Panc1 (cell line): ENCODE measurements at regions not wholly inside any gene's neighbourhood (a gene's known extent, or its start where the extent isn't known, plus 50 kb on each side); places are given as distances from the start of the nearest gene placed in this dataset.
"Not testable (repeated sequence)": the region's sequence is repeated elsewhere in the genome, so short reads cannot be mapped to it uniquely, and the experiment has no call there.

ENCODE experiments used
- ATAC-seq: fragments of 200-7000 bp; cut with Tn5 transposase; 2 replicates; pipeline ENCODE4 v1.9.1; 2020; ENCODE audit warnings: mild to moderate bottlenecking, moderate library complexity
- BruUV-seq: library from RNA; stranded (reverse); fragments of 400-500 nt; replicated peaks from 2 replicates; lab custom pipeline; 2021; lab: Mats Ljungman, UMichigan
- CTCF ChIA-PET: fragments of 300-600 bp; sonication (Branson Sonifier 250); formaldehyde crosslinking; loops from one replicate; lab custom pipeline; 2022; ENCODE audit warnings: antibody characterized with exemption; lab: Charles Lee
- POLR2A ChIA-PET: fragments of 300-600 bp; sonication (Branson Sonifier 250); formaldehyde crosslinking; loops from one replicate; lab custom pipeline; 2022; ENCODE audit warnings: antibody characterized with exemption; lab: Charles Lee
- DNase-seq: peaks from one replicate; pipeline ENCODE4 v3.0.0-alpha.2; 2010; ENCODE audit warnings: low read depth, low spot score
- H3K27ac ChIP-seq: 2 replicates; pipeline ENCODE4 v1.5.1; 2011; ENCODE audit warnings: mild to moderate bottlenecking, low read length, inconsistent platforms
- H3K27me3 ChIP-seq: fragments of 200-500 bp; sonication (Bioruptor generic); 2 replicates; pipeline ENCODE4 v1.6.0; 2014; ENCODE audit warnings: low read length, inconsistent platforms; ENCODE audit not compliant: control insufficient read depth, insufficient read depth
- H3K36me3 ChIP-seq: fragments of 200-500 bp; sonication (Bioruptor generic); 2 replicates; pipeline ENCODE4 v1.5.1; 2014; ENCODE audit warnings: inconsistent platforms, mild to moderate bottlenecking, low read length, moderate library complexity; ENCODE audit not compliant: control insufficient read depth, insufficient read depth
- H3K4me1 ChIP-seq: 2 replicates; pipeline ENCODE4 v1.5.1; 2011; ENCODE audit warnings: inconsistent platforms, mild to moderate bottlenecking, low read length, moderate library complexity; ENCODE audit not compliant: control insufficient read depth, insufficient read depth
- H3K4me3 ChIP-seq, 2 experiments: 2 replicates each; pipeline ENCODE4 v1.5.1; 2011 to 2012; ENCODE audit warnings: low read depth in 2 of 2, low read length in 2 of 2, mild to moderate bottlenecking in 2 of 2, inconsistent platforms in 1 of 2, moderate library complexity in 1 of 2
- H3K9me3 ChIP-seq: fragments of 200-500 bp; sonication (Bioruptor generic); 2 replicates; pipeline ENCODE4 v1.5.1; 2014; ENCODE audit warnings: low read depth, mild to moderate bottlenecking, inconsistent platforms, low read length, moderate library complexity; ENCODE audit not compliant: control insufficient read depth, insufficient read depth
- POLR2AphosphoS5 ChIP-seq: IDR thresholded peaks from 2 replicates; pipeline ENCODE4 v1.6.1; 2012; ENCODE audit warnings: mild to moderate bottlenecking, low read depth, low read length, moderate library complexity
- SIN3A ChIP-seq: IDR thresholded peaks from 2 replicates; pipeline ENCODE4 v1.6.1; 2012; ENCODE audit warnings: low read depth, mild to moderate bottlenecking, low read length, moderate library complexity, borderline replicate concordance; ENCODE audit not compliant: insufficient read depth
- TCF7L2 ChIP-seq: IDR thresholded peaks from 2 replicates; pipeline ENCODE4 v1.6.1; 2011; ENCODE audit warnings: mild to moderate bottlenecking, low read depth, low read length, inconsistent platforms
- in situ Hi-C: cut with HindIII; loops from 2 replicates; pipeline ENCODE4 v1.10.0; 2016; ENCODE audit warnings: low sequenced_read_pairs, low pct_unique_long_range_greater_than_20kb
- intact Hi-C: fragments of 100-400 bp; cut with micrococcal nuclease; formaldehyde crosslinking; loops from one replicate; pipeline ENCODE4 v1.10.0; 2022; ENCODE audit not compliant: unreplicated experiment
- TF ChIP-seq, protein P1 (sequence below), 2 experiments: IDR thresholded peaks; 2 replicates each; pipeline ENCODE4 v1.6.1; 2011 to 2012; ENCODE audit warnings: low read depth in 2 of 2, control low read depth in 1 of 2, low read length in 1 of 2, mild to moderate bottlenecking in 1 of 2, moderate library complexity in 1 of 2; ENCODE audit not compliant: insufficient read depth in 1 of 2
- TF ChIP-seq, protein P2 (sequence below): fragments of 450-650 bp; IDR thresholded peaks from 2 replicates; pipeline ENCODE4 v1.5.1; 2017; ENCODE audit warnings: mild to moderate bottlenecking

DNA sequence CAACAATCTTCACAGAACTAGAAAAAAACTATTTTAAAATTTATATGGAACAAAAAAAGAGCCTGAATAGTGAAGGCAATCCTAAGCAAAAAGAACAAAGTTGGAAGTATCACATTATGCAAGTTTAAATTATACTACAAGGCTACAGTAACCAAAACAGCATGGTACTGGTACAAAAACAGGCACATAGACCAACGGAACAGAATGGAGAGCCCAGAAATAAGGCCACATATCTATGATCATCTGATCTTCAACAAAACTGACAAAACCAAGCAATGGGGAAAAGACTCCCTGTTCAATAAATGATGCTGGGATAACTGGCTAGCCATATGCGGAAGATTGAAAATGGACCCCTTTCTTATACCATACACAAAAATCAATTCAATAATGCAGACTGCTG lies 74.4 kb upstream of the RTN4 start:
- H3K27me3 ChIP-seq, BruUV-seq, DNase-seq, intact Hi-C loops, POLR2A ChIA-PET, H3K9me3 ChIP-seq, H3K36me3 ChIP-seq, CTCF ChIA-PET, ATAC-seq, H3K27ac ChIP-seq, H3K4me1 ChIP-seq, H3K4me3 ChIP-seq, in situ Hi-C loops: not testable (repeated sequence)

DNA sequence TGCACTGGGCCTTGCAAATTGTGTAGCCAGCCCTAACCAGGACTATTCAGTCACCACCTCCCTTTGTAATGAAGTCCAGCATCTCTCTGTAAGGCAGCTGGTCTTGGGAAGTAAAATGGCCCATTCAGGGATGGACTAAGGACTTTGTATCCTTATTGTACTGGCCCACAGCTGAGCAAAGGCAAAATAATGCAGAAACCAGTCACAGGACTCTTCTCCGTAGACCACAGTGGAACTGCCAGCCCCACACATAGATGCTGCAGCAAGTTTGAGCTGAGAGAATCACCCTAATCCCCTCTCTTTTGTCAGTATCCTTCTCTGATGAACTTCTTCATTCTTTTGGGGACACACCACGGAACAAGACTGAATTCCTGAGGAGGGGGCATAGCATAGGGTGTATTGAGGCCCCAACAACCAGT lies 73.6 kb upstream of the RTN4 start:
- no TSS peak for BruUV-seq

DNA sequence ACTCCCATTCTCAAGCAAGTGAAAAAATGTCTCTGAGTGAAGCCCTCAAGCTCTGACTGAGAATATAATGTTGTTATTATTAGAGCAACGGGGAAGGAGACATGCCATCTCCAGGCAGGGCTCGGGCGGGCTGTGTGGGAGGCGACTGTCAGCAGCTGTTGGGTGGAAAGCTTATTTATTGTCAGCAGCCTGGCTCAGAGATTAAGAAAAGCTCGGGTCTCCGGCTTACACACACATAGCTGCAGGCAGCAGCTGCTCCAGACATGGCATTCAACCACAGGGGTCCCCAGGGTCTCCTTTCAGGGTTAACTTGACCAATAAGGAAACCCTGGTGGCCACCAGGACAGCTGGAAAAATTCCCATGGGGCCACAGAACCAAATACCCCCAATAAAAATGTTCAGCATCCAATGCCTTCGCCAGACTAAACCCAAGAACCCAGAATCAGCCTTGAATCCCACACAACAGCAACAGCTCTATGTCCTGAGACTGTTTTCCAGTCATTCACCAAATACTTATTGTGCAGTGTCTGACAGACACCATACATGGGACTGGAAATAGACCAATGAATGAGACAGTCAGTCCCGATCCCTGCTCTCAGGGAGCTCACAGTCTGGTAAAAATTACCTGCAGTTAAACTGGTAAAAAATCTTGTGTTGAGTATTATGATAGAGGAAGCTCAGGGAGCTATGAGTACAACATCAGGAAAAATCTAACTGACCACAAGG lies 70.5 kb upstream of the RTN4 start:
- intact Hi-C loops (no loop called here), in situ Hi-C loops (no loop called here)
- Histone ChIP-seq H3K4me3 (no peak overlapping the region), H3K36me3 (no peaks in the 10 kb centered on the region), H3K27ac (no peak overlapping the region; the same call in 1 of the 2 replicates), H3K27me3 (no peaks in the 10 kb centered on the region), H3K4me1 (0 out of 2 replicates have a peak, but pooled peaks cover 4% of the 10 kb centered on the region), H3K9me3 (no peaks in the 10 kb centered on the region)
- CTCF ChIA-PET: no interaction called here
- no TSS peak for BruUV-seq
- POLR2A ChIA-PET: interaction anchor here (0.5 to 0.6 kb wide), 2 partner anchors 10 to 184 kb away, joined by 3 read pairs; no protein-coding TSS in a partner anchor
- DNase-seq (no peak), ATAC-seq (no peak)
- TF ChIP-seq SIN3A (no peak), TCF7L2 (no peak), POLR2AphosphoS5 (no peak)
- TF ChIP-seq, protein P1, sequence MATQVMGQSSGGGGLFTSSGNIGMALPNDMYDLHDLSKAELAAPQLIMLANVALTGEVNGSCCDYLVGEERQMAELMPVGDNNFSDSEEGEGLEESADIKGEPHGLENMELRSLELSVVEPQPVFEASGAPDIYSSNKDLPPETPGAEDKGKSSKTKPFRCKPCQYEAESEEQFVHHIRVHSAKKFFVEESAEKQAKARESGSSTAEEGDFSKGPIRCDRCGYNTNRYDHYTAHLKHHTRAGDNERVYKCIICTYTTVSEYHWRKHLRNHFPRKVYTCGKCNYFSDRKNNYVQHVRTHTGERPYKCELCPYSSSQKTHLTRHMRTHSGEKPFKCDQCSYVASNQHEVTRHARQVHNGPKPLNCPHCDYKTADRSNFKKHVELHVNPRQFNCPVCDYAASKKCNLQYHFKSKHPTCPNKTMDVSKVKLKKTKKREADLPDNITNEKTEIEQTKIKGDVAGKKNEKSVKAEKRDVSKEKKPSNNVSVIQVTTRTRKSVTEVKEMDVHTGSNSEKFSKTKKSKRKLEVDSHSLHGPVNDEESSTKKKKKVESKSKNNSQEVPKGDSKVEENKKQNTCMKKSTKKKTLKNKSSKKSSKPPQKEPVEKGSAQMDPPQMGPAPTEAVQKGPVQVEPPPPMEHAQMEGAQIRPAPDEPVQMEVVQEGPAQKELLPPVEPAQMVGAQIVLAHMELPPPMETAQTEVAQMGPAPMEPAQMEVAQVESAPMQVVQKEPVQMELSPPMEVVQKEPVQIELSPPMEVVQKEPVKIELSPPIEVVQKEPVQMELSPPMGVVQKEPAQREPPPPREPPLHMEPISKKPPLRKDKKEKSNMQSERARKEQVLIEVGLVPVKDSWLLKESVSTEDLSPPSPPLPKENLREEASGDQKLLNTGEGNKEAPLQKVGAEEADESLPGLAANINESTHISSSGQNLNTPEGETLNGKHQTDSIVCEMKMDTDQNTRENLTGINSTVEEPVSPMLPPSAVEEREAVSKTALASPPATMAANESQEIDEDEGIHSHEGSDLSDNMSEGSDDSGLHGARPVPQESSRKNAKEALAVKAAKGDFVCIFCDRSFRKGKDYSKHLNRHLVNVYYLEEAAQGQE (IDR thresholded peaks at IDR 0.05; ENCODE audit: insufficient read depth in 1 of 2, low read depth in 2 of 2, low read length in 1 of 2): no peak

More for the DNA sequence above, 73.6 kb upstream of the RTN4 start:
- no peak overlapping the region for H3K27ac ChIP-seq
- no peaks in the 10 kb centered on the region for H3K9me3 ChIP-seq
- DNase-seq (no peak), ATAC-seq (no peak)
- TF ChIP-seq, protein P1 (IDR thresholded peaks at IDR 0.05; ENCODE audit: insufficient read depth in 1 of 2, low read depth in 2 of 2, low read length in 1 of 2): no peak
- TF ChIP-seq, protein P2, sequence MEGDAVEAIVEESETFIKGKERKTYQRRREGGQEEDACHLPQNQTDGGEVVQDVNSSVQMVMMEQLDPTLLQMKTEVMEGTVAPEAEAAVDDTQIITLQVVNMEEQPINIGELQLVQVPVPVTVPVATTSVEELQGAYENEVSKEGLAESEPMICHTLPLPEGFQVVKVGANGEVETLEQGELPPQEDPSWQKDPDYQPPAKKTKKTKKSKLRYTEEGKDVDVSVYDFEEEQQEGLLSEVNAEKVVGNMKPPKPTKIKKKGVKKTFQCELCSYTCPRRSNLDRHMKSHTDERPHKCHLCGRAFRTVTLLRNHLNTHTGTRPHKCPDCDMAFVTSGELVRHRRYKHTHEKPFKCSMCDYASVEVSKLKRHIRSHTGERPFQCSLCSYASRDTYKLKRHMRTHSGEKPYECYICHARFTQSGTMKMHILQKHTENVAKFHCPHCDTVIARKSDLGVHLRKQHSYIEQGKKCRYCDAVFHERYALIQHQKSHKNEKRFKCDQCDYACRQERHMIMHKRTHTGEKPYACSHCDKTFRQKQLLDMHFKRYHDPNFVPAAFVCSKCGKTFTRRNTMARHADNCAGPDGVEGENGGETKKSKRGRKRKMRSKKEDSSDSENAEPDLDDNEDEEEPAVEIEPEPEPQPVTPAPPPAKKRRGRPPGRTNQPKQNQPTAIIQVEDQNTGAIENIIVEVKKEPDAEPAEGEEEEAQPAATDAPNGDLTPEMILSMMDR: no peak
- TF ChIP-seq SIN3A: no peak
- TF ChIP-seq POLR2AphosphoS5: no peak
- in situ Hi-C loops (no loop called here), intact Hi-C loops (no loop called here)
- H3K36me3 ChIP-seq: no peaks in the 10 kb centered on the region
- ChIA-PET CTCF (no interaction called here), POLR2A (no interaction called here)
- H3K4me3 ChIP-seq: no peak overlapping the region
- H3K4me1 ChIP-seq: 0 out of 2 replicates have a peak, but pooled peaks cover under 1% of the 10 kb centered on the region
- H3K27me3 ChIP-seq: no peaks in the 10 kb centered on the region
